ENCODE measurements at regions not wholly inside any gene's neighbourhood (a gene's known extent, or its start where the extent isn't known, plus 50 kb on each side); places are given as distances from the start of the nearest gene placed in this dataset.
"Not testable (repeated sequence)": the region's sequence is repeated elsewhere in the genome, so short reads cannot be mapped to it uniquely, and the experiment has no call there.

DNA sequence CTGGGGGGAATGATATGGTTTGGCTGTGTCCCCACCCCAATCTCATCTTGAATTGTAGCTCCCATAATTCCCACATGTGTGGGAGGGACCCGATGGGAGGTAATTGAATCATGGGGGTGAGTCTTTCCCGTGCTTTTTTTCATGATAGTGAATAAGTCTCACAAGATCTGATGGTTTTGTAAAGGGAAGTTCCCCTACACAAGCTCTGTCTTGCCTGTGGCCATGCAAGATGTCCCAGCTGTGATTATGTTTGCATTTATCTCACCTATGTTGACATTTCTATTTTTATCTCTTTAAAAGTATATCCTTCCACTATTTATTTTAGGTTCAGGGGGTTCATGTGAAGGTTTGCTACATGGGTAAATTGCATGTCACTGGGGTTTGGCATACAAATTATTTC is 323.9 kb upstream of the GLI3 start:
- H3K27me3 Mint-ChIP-seq (ENCODE audit: insufficient read depth, unreplicated experiment): no peaks in the 10 kb centered on the region

DNA sequence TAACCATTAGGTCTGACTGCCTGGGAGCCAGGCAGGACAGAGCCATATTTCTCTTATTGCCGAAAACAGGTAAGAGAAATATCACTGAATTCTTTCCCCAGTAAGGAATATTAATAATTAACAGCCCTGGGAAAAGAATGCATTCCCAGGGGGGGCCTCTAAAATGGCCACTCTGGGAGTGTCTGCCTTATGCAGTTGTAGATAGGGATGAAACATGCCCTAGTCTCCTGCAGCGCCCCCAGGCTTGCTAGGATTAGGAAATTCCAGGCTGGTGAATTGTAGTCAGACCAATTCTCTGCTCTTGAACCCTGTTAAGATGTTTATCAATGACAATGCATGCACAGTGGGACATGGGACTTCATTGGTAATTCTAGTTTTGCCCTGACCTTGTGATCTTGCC is 317.9 kb upstream of the GLI3 start:
- BruUV-seq (replicated peaks); H3K36me3 Mint-ChIP-seq (ENCODE audit: insufficient read depth, unreplicated experiment); intact Hi-C loops (cut with micrococcal nuclease); POLR2A ChIA-PET; H3K27me3 Mint-ChIP-seq (ENCODE audit: insufficient read depth, unreplicated experiment); H3K27ac Mint-ChIP-seq (ENCODE audit: low read depth, unreplicated experiment); DNase-seq (ENCODE audit: unreplicated experiment); H3K4me3 Mint-ChIP-seq (ENCODE audit: unreplicated experiment): not testable (repeated sequence)
- CTCF ChIA-PET: interaction anchor here (0.6 to 0.7 kb wide), 2 partner anchors 208 to 485 kb away, joined by 3 read pairs; no protein-coding TSS in a partner anchor
- Mint-ChIP-seq H3K9me3 (ENCODE audit: unreplicated experiment) (peaks cover 40% of the 10 kb centered on the region), H3K4me1 (ENCODE audit: insufficient read depth, unreplicated experiment) (peaks cover 14% of the 10 kb centered on the region)

More for the DNA sequence above, 323.9 kb upstream of the GLI3 start:
- CTCF ChIA-PET: interaction anchor here (0.9 kb wide), 1 partner anchor 9 kb away, joined by 4 read pairs; no protein-coding TSS in a partner anchor
- Mint-ChIP-seq H3K36me3 (ENCODE audit: insufficient read depth, unreplicated experiment) (no peaks in the 10 kb centered on the region), H3K4me1 (ENCODE audit: insufficient read depth, unreplicated experiment) (no peaks in the 10 kb centered on the region), H3K27ac (ENCODE audit: low read depth, unreplicated experiment) (no peak overlapping the region), H3K4me3 (ENCODE audit: unreplicated experiment) (no peak overlapping the region), H3K9me3 (ENCODE audit: unreplicated experiment) (peaks cover 16% of the 10 kb centered on the region)
- POLR2A ChIA-PET: interaction anchor here (1.0 kb wide), 2 partner anchors 8 to 25 kb away, joined by 3 to 5 read pairs; no protein-coding TSS in a partner anchor
- no peak for DNase-seq (ENCODE audit: unreplicated experiment)
- TF ChIP-seq, protein P1, sequence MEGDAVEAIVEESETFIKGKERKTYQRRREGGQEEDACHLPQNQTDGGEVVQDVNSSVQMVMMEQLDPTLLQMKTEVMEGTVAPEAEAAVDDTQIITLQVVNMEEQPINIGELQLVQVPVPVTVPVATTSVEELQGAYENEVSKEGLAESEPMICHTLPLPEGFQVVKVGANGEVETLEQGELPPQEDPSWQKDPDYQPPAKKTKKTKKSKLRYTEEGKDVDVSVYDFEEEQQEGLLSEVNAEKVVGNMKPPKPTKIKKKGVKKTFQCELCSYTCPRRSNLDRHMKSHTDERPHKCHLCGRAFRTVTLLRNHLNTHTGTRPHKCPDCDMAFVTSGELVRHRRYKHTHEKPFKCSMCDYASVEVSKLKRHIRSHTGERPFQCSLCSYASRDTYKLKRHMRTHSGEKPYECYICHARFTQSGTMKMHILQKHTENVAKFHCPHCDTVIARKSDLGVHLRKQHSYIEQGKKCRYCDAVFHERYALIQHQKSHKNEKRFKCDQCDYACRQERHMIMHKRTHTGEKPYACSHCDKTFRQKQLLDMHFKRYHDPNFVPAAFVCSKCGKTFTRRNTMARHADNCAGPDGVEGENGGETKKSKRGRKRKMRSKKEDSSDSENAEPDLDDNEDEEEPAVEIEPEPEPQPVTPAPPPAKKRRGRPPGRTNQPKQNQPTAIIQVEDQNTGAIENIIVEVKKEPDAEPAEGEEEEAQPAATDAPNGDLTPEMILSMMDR (IDR thresholded peaks at IDR 0.05; ENCODE audit: unreplicated experiment): no peak
- intact Hi-C loops (cut with micrococcal nuclease): no loop called here
- BruUV-seq (replicated peaks): no TSS peak

DNA sequence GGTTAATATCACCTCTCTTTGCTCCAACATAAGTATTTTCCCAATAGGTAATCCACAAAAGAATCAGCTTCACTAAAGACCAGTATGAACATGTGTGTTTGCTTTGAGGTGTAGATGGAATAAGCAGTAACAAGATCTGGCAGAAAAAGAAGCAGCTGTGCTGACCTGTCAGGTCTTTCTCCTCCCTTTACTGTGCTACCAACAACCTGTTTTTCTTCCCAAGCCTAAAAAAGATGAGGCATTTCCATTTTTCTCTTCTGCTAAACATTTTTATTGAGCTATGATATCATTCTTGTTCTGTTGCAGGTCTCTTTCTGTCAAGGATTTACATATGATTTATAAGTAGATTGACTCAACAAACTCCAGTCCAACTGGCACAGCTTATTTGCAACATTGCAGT is 315.2 kb upstream of the GLI3 start:
- Mint-ChIP-seq H3K4me1 (ENCODE audit: insufficient read depth, unreplicated experiment) (peaks cover 24% of the 10 kb centered on the region), H3K27me3 (ENCODE audit: insufficient read depth, unreplicated experiment) (no peaks in the 10 kb centered on the region), H3K4me3 (ENCODE audit: unreplicated experiment) (no peak overlapping the region), H3K9me3 (ENCODE audit: unreplicated experiment) (peaks cover 37% of the 10 kb centered on the region), H3K27ac (ENCODE audit: low read depth, unreplicated experiment) (no peak overlapping the region), H3K36me3 (ENCODE audit: insufficient read depth, unreplicated experiment) (no peaks in the 10 kb centered on the region)
- BruUV-seq (replicated peaks): no TSS peak
- intact Hi-C loops (cut with micrococcal nuclease): no loop called here
- CTCF ChIA-PET: interaction anchor here (0.7 to 1.0 kb wide), 3 partner anchors 9 to 611 kb away, joined by 3 to 4 read pairs (median 3); no protein-coding TSS in a partner anchor
- TF ChIP-seq, protein P1 (IDR thresholded peaks at IDR 0.05; ENCODE audit: unreplicated experiment): no peak
- POLR2A ChIA-PET: interaction anchor here (0.8 to 1.3 kb wide), 2 partner anchors 17 to 59 kb away, joined by 4 to 6 read pairs; no protein-coding TSS in a partner anchor
- DNase-seq (ENCODE audit: unreplicated experiment): no peak

DNA sequence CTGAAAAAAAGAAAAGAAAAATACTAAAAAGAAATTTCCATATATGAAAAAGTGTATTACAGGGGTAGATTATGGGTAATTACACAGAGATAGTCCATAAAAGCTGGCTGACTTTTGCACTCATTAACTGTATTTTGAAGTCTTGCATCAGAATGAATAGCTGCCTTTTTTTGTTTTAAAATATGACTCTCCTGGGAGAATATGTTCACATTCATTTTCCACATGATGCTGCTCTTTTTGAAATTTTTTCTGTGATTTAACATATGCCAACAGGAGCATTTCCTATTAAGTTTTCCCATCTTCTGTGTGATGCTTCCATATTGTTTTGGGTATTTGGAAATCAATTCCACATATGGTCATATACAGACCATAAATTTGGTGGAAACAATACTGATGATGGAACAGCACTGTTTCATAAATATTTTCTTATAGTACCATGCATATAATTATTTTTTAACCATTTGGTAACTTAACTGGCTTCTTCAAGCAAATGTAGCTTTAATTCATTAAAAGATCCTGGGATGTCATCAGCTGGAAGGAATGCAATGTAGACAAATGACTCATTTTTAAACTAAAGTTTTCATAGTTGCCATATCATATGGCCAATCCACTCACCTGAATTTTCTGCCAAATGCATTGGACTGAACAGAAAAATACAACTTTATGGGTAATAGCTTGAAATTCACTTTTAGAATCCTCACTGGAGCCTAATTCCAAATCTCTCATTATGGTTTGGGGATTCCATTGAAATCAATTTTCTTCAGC is 313.9 kb upstream of the GLI3 start:
- TF ChIP-seq, protein P1 (IDR thresholded peaks at IDR 0.05; ENCODE audit: unreplicated experiment): no peak
- peaks cover 24% of the 10 kb centered on the region for H3K4me1 Mint-ChIP-seq (ENCODE audit: insufficient read depth, unreplicated experiment)
- peak overlapping the region; percentile 49 for H3K27ac Mint-ChIP-seq (ENCODE audit: low read depth, unreplicated experiment)
- intact Hi-C loops (cut with micrococcal nuclease): no loop called here
- DNase-seq (ENCODE audit: unreplicated experiment): no peak
- POLR2A ChIA-PET: interaction anchor here (0.5 to 0.9 kb wide), 3 partner anchors 49 to 278 kb away, joined by 3 read pairs; no protein-coding TSS in a partner anchor
- H3K4me3 Mint-ChIP-seq (ENCODE audit: unreplicated experiment): no peak overlapping the region
- CTCF ChIA-PET: interaction anchor here (0.6 kb wide), 1 partner anchor 618 kb away, joined by 4 read pairs; no protein-coding TSS in a partner anchor
- no peaks in the 10 kb centered on the region for H3K36me3 Mint-ChIP-seq (ENCODE audit: insufficient read depth, unreplicated experiment)
- H3K27me3 Mint-ChIP-seq (ENCODE audit: insufficient read depth, unreplicated experiment): no peaks in the 10 kb centered on the region
- BruUV-seq (replicated peaks): no TSS peak
- H3K9me3 Mint-ChIP-seq (ENCODE audit: unreplicated experiment): peaks cover 23% of the 10 kb centered on the region
